Esophagus muscularis mucosa (tissue), 3 donors: ENCODE measurements at regions not wholly inside any gene's neighbourhood (a gene's known extent, or its start where the extent isn't known, plus 50 kb on each side); places are given as distances from the start of the nearest gene placed in this dataset.

Source experiments
- POLR2A ChIP-seq: fragments of 450-650 bp; IDR thresholded peaks from one replicate; pipeline ENCODE4 v1.6.1; 2017; ENCODE audit warnings: antibody characterized with exemption, moderate library complexity, mild to moderate bottlenecking, low read depth
- TF ChIP-seq, protein P1 (sequence below), 3 experiments: fragments of 200-600 bp in 2 of 3; fragments of 450-650 bp in 1 of 3; sonication (generic) in 2 of 3; IDR thresholded peaks; one replicate each; pipeline ENCODE4 v1.5.1; 2017 to 2019; ENCODE audit warnings: antibody characterized with exemption in 3 of 3, mild to moderate bottlenecking in 2 of 3, moderate library complexity in 1 of 3

DNA sequence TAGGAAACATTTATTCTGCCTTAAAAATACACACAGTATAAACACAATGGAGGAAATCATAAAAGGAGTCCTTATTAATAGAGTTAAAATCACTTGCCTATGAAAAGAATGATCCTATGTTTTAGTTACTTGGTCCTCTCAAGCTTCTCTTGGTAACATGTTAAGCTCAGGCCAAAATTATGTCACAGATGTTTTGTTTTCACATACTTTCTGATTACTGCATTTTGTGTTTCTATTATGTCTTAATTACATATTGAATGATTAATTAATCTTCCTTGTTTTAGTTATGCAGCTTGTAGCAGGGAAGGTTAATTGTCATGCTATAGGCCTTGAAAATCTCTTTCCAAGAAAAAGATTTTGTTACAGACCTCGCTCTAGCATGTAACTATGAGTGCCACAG lies 406.0 kb downstream of the PLA2G4A start:
- no peak for TF ChIP-seq POLR2A
- TF ChIP-seq, protein P1, sequence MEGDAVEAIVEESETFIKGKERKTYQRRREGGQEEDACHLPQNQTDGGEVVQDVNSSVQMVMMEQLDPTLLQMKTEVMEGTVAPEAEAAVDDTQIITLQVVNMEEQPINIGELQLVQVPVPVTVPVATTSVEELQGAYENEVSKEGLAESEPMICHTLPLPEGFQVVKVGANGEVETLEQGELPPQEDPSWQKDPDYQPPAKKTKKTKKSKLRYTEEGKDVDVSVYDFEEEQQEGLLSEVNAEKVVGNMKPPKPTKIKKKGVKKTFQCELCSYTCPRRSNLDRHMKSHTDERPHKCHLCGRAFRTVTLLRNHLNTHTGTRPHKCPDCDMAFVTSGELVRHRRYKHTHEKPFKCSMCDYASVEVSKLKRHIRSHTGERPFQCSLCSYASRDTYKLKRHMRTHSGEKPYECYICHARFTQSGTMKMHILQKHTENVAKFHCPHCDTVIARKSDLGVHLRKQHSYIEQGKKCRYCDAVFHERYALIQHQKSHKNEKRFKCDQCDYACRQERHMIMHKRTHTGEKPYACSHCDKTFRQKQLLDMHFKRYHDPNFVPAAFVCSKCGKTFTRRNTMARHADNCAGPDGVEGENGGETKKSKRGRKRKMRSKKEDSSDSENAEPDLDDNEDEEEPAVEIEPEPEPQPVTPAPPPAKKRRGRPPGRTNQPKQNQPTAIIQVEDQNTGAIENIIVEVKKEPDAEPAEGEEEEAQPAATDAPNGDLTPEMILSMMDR (IDR thresholded peaks at IDR 0.05), result no peak
